Adrenal gland (tissue), 9 donors: ENCODE measurements at regions not wholly inside any gene's neighbourhood (a gene's known extent, or its start where the extent isn't known, plus 50 kb on each side); places are given as distances from the start of the nearest gene placed in this dataset.

Experiments used
- DNase-seq, 7 donors: peaks; one replicate each; pipeline ENCODE4 v3.0.0-alpha.2; 2019 to 2020
- H3K27ac ChIP-seq, 5 donors: fragments of 200-600 bp; sonication (generic) in 4 of 5; 1 replicate in 3 of 5; 2 replicates in 2 of 5; pipeline versions ENCODE4 v1.5.1 to v1.8.0; 2016 to 2020; ENCODE audit warnings: mild to moderate bottlenecking in 1 of 5
- H3K27me3 ChIP-seq: fragments of 200-600 bp; 2 replicates; pipeline ENCODE4 v1.8.0; 2021
- H3K36me3 ChIP-seq, 2 donors: fragments of 200-600 bp; replicated peaks in 1 of 2; 1 replicate in 1 of 2; 2 replicates in 1 of 2; pipeline versions ENCODE4 v1.5.1 to v1.8.0; 2018 to 2022
- H3K4me1 ChIP-seq, 2 donors: fragments of 200-600 bp; replicated peaks in 1 of 2; 1 replicate in 1 of 2; 2 replicates in 1 of 2; pipeline versions ENCODE4 v1.5.1 to v1.8.0; 2018 to 2021
- H3K4me3 ChIP-seq, 4 donors: fragments of 200-600 bp; sonication (generic) in 3 of 4; one replicate each; pipeline ENCODE4 v1.5.1; 2016 to 2018
- H3K9me3 ChIP-seq, 3 donors: fragments of 200-600 bp; sonication (generic) in 1 of 3; replicated peaks in 1 of 3; 1 replicate in 2 of 3; 2 replicates in 1 of 3; pipeline versions ENCODE4 v1.5.1 to v1.8.0; 2016 to 2021
- POLR2A ChIP-seq, 2 donors: fragments of 450-650 bp; IDR thresholded peaks; one replicate each; pipeline ENCODE4 v1.6.1; 2017; ENCODE audit warnings: antibody characterized with exemption in 2 of 2, mild to moderate bottlenecking in 2 of 2, moderate library complexity in 1 of 2
- WGBS, 4 donors: extraction: QIAGEN DNeasy Blood & Tissue Kit in 2 of 4; methylation state at CpG; one replicate each; pipeline versions ENCODE4 v1.1.5 to v1.1.7; 2013 to 2017; 5-methylcytosine and 5-hydroxymethylcytosine counted together
- intact Hi-C, 2 donors: fragments of 100-400 bp; cut with DNase I; formaldehyde crosslinking; loops; one replicate each; pipeline versions ENCODE4 v1.14.1 to v1.15.0; 2022 to 2023
- TF ChIP-seq, protein P1 (sequence below), 6 experiments: fragments of 450-650 bp in 4 of 6; fragments of 200-600 bp in 2 of 6; sonication (generic) in 1 of 6; IDR thresholded peaks; 1 replicate in 5 of 6; 2 replicates in 1 of 6; pipeline versions ENCODE4 v1.5.1 to v1.8.0; 2016 to 2021; ENCODE audit warnings: antibody characterized with exemption in 6 of 6, mild to moderate bottlenecking in 2 of 6, moderate library complexity in 1 of 6
- donor health status: healthy with polysubstance abuse.
- donor health status: Bipolar disorder and iron deficiency.
- donor health status: DM: yes; HTN: yes; CAD: no.
- donor health status: DM: no; HTN: no; CAD: no.
- donor health status: DM: no; HTN: no; CAD: no.

GRCh38 chr6:44627091-44627882 is 239.8 kb downstream of the CDC5L start:
- TF ChIP-seq POLR2A (IDR thresholded peaks at IDR 0.05) = no peak
- TF ChIP-seq, protein P1, sequence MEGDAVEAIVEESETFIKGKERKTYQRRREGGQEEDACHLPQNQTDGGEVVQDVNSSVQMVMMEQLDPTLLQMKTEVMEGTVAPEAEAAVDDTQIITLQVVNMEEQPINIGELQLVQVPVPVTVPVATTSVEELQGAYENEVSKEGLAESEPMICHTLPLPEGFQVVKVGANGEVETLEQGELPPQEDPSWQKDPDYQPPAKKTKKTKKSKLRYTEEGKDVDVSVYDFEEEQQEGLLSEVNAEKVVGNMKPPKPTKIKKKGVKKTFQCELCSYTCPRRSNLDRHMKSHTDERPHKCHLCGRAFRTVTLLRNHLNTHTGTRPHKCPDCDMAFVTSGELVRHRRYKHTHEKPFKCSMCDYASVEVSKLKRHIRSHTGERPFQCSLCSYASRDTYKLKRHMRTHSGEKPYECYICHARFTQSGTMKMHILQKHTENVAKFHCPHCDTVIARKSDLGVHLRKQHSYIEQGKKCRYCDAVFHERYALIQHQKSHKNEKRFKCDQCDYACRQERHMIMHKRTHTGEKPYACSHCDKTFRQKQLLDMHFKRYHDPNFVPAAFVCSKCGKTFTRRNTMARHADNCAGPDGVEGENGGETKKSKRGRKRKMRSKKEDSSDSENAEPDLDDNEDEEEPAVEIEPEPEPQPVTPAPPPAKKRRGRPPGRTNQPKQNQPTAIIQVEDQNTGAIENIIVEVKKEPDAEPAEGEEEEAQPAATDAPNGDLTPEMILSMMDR (IDR thresholded peaks at IDR 0.05) = no peak
- Histone ChIP-seq H3K27ac (no peak overlapping the region), H3K27me3 (no peaks in the 10 kb centered on the region), H3K4me3 (no peak overlapping the region), H3K9me3 (no peaks in the 10 kb centered on the region), H3K36me3 (no peaks in the 10 kb centered on the region), H3K4me1 (peaks cover 0 to 2% of the 10 kb centered on the region in 2 donors)
- 63 to 74% (median 69%) methylated on average over 21 to 23 of the region's 23 CpGs for WGBS, 4 donors
- intact Hi-C loops = no loop called here
- DNase-seq = peak in 4 of 7 donors; percentile 8 to 53 (median 33)

- TF ChIP-seq, protein P1 (IDR thresholded peaks at IDR 0.05) = no peak
- no peak overlapping the region for H3K4me3 ChIP-seq
- H3K27ac ChIP-seq = no peak overlapping the region
- peaks cover 3% of the 10 kb centered on the region for H3K27me3 ChIP-seq
- DNase-seq = no peak
- intact Hi-C loops = no loop called here
- peaks cover 0 to 2% of the 10 kb centered on the region in 2 donors for H3K4me1 ChIP-seq
- no peaks in the 10 kb centered on the region for H3K9me3 ChIP-seq
- no peaks in the 10 kb centered on the region for H3K36me3 ChIP-seq
- 84 to 89% (median 88%) methylated on average over 7 of the region's 7 CpGs for WGBS, 4 donors
Measured at GRCh38 chr6:44627883-44628271, 240.4 kb downstream of the CDC5L start.

- DNase-seq = no peak
- H3K36me3 ChIP-seq = no peaks in the 10 kb centered on the region
- peaks cover 0 to 2% of the 10 kb centered on the region in 2 donors for H3K4me1 ChIP-seq
- no peaks in the 10 kb centered on the region for H3K9me3 ChIP-seq
- WGBS, 4 donors = 57 to 70% (median 59%) methylated on average over 3 of the region's 3 CpGs
- intact Hi-C loops = no loop called here
- no peak overlapping the region for H3K27ac ChIP-seq
- H3K27me3 ChIP-seq = peaks cover 3% of the 10 kb centered on the region
- no peak for TF ChIP-seq POLR2A (IDR thresholded peaks at IDR 0.05)
- TF ChIP-seq, protein P1 (IDR thresholded peaks at IDR 0.05) = no peak
- H3K4me3 ChIP-seq = no peak overlapping the region
Measured at GRCh38 chr6:44628347-44628746, 240.8 kb downstream of the CDC5L start.

DNA sequence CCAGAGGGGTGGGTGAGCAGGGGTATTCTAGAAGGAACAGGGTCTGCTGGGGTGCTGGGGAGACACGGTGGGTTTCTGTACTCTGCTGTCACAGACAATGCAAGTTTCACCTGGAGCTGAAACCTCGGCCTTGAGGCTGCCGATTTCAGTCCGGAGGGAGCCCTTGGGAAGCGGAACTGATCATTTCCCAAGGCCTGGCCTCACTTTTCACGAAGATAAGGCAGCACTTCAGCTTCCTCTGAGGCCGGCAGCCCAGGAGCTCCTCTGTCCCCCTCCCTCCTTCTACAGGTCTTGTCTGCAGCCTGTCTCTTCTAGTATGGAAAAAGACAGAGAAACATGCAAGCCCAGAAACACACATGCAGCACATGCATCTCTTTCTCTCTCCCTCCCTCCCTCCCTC is 242.1 kb downstream of the CDC5L start:
- TF ChIP-seq POLR2A (IDR thresholded peaks at IDR 0.05) = no peak
- TF ChIP-seq, protein P1 (IDR thresholded peaks at IDR 0.05) = no peak
- peak in 3 of 7 donors; percentile 11 to 24 (median 17) for DNase-seq
- Histone ChIP-seq H3K9me3 (no peaks in the 10 kb centered on the region), H3K4me1 (peaks cover 0 to 2% of the 10 kb centered on the region in 2 donors), H3K27ac (no peak overlapping the region), H3K27me3 (peaks cover 3% of the 10 kb centered on the region), H3K36me3 (no peaks in the 10 kb centered on the region), H3K4me3 (no peak overlapping the region)
- intact Hi-C loops = loop anchor here in 1 of 2 donors (10.0 kb wide), 1 partner anchor 155 kb away; no protein-coding TSS in a partner anchor
- WGBS, 4 donors = 20 to 37% (median 24%) methylated on average over 7 of the region's 7 CpGs
